A673 (cell line): ENCODE measurements at regions not wholly inside any gene's neighbourhood (a gene's known extent, or its start where the extent isn't known, plus 50 kb on each side); places are given as distances from the start of the nearest gene placed in this dataset.

ENCODE experiments used
- BruUV-seq: library from RNA; stranded (reverse); fragments of 400-500 nt; replicated peaks from 2 replicates; lab custom pipeline; 2021; lab: Mats Ljungman, UMichigan
- CTCF ChIA-PET: fragments of 300-600 bp; sonication (Branson Sonifier 250); formaldehyde crosslinking; loops from one replicate; lab custom pipeline; 2022; ENCODE audit warnings: antibody characterized with exemption; lab: Charles Lee
- POLR2A ChIA-PET: fragments of 300-600 bp; sonication (Branson Sonifier 250); formaldehyde crosslinking; loops from one replicate; lab custom pipeline; 2022; ENCODE audit warnings: antibody characterized with exemption; ENCODE audit not compliant: low non-redundant PET; lab: Charles Lee
- DNase-seq: peaks from one replicate; pipeline ENCODE4 v3.0.0-alpha.2; 2015; ENCODE audit warnings: low spot score
- H3K27ac ChIP-seq: fragments of 200-600 bp; sonication (generic); 2 replicates; pipeline ENCODE4 v1.5.1; 2016; ENCODE audit warnings: mixed run types, low read depth, mild to moderate bottlenecking, mixed read lengths, antibody characterized with exemption, low read length; ENCODE audit not compliant: poor library complexity, severe bottlenecking
- H3K27me3 ChIP-seq: fragments of 200-600 bp; sonication (generic); replicated peaks from 2 replicates; pipeline ENCODE4 v1.6.1; 2017; ENCODE audit warnings: mixed run types, low read depth, mild to moderate bottlenecking, mixed read lengths, antibody characterized with exemption, low read length; ENCODE audit not compliant: insufficient read depth, poor library complexity
- H3K36me3 ChIP-seq: fragments of 200-600 bp; sonication (generic); 2 replicates; pipeline ENCODE4 v1.6.1; 2016; ENCODE audit warnings: mixed run types, mild to moderate bottlenecking, mixed read lengths, antibody characterized with exemption, low read length; ENCODE audit not compliant: insufficient read depth, poor library complexity, severe bottlenecking
- H3K4me1 ChIP-seq: fragments of 200-600 bp; sonication (generic); 2 replicates; pipeline ENCODE4 v1.6.1; 2017; ENCODE audit warnings: mixed run types, mild to moderate bottlenecking, mixed read lengths, antibody characterized with exemption, low read length; ENCODE audit not compliant: insufficient read depth, poor library complexity, severe bottlenecking
- H3K4me3 ChIP-seq: fragments of 200-600 bp; sonication (generic); 2 replicates; pipeline ENCODE4 v1.5.1; 2016; ENCODE audit warnings: low read depth, mixed run types, mild to moderate bottlenecking, mixed read lengths, low read length; ENCODE audit not compliant: poor library complexity, severe bottlenecking
- H3K9me3 ChIP-seq: fragments of 200-600 bp; sonication (generic); 2 replicates; pipeline ENCODE4 v1.6.1; 2016; ENCODE audit warnings: mixed run types, low read depth, mild to moderate bottlenecking, mixed read lengths, antibody characterized with exemption, low read length; ENCODE audit not compliant: poor library complexity, severe bottlenecking
- EZH2 ChIP-seq: fragments of 200-600 bp; sonication (generic); IDR thresholded peaks from 2 replicates; pipeline ENCODE4 v1.6.1; 2017; ENCODE audit warnings: borderline replicate concordance, low read depth, mild to moderate bottlenecking, mixed read lengths, antibody characterized with exemption, low read length; ENCODE audit not compliant: poor library complexity, severe bottlenecking
- intact Hi-C: fragments of 100-400 bp; cut with micrococcal nuclease; formaldehyde crosslinking; loops from one replicate; pipeline ENCODE4 v1.10.0; 2022; ENCODE audit not compliant: unreplicated experiment
- TF ChIP-seq, protein P1 (sequence below): fragments of 300-800, 200-600 bp; sonication (generic); conservative IDR thresholded peaks from 2 replicates; pipeline ENCODE4 v1.5.1; 2017; ENCODE audit warnings: low read depth, mild to moderate bottlenecking, antibody characterized with exemption, low read length, moderate library complexity, mixed read lengths

DNA sequence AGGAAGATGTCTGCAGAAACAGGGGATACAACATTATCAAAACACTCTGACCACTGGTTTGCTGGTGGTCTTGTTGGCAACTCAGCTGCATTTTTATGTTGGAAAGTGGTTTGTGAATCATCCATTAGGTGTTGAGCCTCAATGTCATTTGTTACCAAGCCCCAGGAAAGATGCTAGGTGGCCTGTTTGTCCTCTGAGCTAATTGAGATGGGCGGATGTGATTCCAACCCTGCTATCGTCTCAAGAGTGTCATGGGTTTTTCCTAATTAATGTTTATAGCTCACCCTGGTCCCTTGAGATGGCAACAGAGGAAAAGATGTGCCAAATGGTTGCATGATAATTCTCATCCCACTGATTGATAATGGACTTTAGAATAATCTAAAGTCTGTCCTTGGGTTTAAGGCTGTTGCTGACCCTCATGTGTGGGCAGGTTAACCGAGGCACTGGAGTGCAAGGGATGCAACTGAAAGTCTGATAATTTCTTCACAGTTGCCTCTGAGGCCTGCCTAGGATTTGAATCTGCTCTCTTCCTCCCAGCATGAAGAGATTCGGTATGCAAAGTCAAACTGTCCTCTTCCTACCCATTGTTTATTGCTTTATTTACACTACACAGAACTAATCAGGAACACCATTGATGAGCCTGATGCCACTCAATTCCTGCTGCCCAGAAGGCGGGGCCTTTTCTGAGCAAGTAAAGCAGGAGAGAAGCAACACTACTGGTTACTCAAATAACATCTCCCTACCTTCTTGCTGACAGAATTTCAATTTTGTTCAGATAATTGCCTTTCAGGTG, 166.2 kb upstream of the TBC1D5 start:
- no peak overlapping the region for H3K4me3 ChIP-seq
- no peak for DNase-seq
- TF ChIP-seq, protein P1, sequence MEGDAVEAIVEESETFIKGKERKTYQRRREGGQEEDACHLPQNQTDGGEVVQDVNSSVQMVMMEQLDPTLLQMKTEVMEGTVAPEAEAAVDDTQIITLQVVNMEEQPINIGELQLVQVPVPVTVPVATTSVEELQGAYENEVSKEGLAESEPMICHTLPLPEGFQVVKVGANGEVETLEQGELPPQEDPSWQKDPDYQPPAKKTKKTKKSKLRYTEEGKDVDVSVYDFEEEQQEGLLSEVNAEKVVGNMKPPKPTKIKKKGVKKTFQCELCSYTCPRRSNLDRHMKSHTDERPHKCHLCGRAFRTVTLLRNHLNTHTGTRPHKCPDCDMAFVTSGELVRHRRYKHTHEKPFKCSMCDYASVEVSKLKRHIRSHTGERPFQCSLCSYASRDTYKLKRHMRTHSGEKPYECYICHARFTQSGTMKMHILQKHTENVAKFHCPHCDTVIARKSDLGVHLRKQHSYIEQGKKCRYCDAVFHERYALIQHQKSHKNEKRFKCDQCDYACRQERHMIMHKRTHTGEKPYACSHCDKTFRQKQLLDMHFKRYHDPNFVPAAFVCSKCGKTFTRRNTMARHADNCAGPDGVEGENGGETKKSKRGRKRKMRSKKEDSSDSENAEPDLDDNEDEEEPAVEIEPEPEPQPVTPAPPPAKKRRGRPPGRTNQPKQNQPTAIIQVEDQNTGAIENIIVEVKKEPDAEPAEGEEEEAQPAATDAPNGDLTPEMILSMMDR: no peak
- no peak for TF ChIP-seq EZH2
- BruUV-seq: no TSS peak
- no peaks in the 10 kb centered on the region for H3K4me1 ChIP-seq
- H3K9me3 ChIP-seq: no peaks in the 10 kb centered on the region
- CTCF ChIA-PET: no interaction called here
- H3K36me3 ChIP-seq: no peaks in the 10 kb centered on the region
- POLR2A ChIA-PET: no interaction called here
- intact Hi-C loops: loop anchor here (10.0 kb wide), 1 partner anchor 396 kb away; no protein-coding TSS in a partner anchor
- H3K27me3 ChIP-seq: peaks cover 36% of the 10 kb centered on the region
- no peak overlapping the region for H3K27ac ChIP-seq

DNA sequence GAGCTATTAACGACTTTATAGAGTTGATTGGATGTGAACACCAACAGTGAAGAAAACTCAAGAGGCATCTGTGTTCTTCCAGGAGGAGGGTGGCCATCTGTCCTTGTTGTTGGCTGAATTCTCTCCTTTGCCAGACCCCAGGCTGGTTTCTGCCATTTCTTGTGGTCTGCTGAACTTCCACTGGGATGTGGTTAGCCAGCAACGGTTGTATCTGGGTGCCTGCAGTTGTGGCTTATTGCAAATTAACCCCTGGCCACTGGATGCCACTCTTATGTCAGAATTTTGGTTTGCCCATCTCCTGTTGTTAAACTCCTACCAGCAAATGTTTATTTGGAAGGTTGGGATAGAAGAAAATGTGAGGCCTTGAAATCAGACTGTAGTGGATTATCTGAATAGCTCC, 163.6 kb upstream of the TBC1D5 start:
- no peaks in the 10 kb centered on the region for H3K36me3 ChIP-seq
- no TSS peak for BruUV-seq
- no peak overlapping the region for H3K27ac ChIP-seq
- intact Hi-C loops: loop anchor here (10.0 kb wide), 1 partner anchor 399 kb away; no protein-coding TSS in a partner anchor
- no peak for TF ChIP-seq EZH2
- TF ChIP-seq, protein P1: no peak
- peaks cover 10% of the 10 kb centered on the region for H3K27me3 ChIP-seq
- DNase-seq: no peak
- no peak overlapping the region for H3K4me3 ChIP-seq
- ChIA-PET CTCF (no interaction called here), POLR2A (no interaction called here)
- no peaks in the 10 kb centered on the region for H3K4me1 ChIP-seq
- no peaks in the 10 kb centered on the region for H3K9me3 ChIP-seq

DNA sequence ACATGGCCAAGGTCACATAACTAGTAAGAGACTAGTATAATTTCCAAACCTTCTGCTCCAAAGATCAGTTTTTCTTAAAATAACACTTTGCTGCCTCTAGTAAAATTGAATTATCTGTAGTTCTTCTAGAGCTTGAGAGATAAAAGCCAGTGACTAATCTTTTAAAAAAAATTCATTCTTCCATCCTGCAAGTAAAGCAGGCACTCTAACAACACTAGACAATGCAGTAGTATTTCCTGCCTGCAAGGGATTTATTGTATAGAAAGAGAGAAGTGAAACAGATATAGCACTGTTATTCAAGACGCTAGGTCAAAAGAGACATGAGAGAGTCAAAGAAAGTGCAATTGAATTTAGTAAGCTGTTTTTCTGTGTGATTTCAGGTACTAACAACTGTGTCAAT, 159.5 kb upstream of the TBC1D5 start:
- DNase-seq: no peak

More for the DNA sequence above, 159.5 kb upstream of the TBC1D5 start:
- CTCF ChIA-PET: no interaction called here
- BruUV-seq: no TSS peak
- POLR2A ChIA-PET: no interaction called here
- intact Hi-C loops: loop anchor here (10.0 kb wide), 1 partner anchor 403 kb away; no protein-coding TSS in a partner anchor
- no peaks in the 10 kb centered on the region for H3K9me3 ChIP-seq
- no peaks in the 10 kb centered on the region for H3K27me3 ChIP-seq
- TF ChIP-seq, protein P1: no peak
- no peak for TF ChIP-seq EZH2
- H3K36me3 ChIP-seq: no peaks in the 10 kb centered on the region
- no peak overlapping the region for H3K27ac ChIP-seq
- H3K4me3 ChIP-seq: no peak overlapping the region
- no peaks in the 10 kb centered on the region for H3K4me1 ChIP-seq
